ENCODE measurements at regions not wholly inside any gene's neighbourhood (a gene's known extent, or its start where the extent isn't known, plus 50 kb on each side); places are given as distances from the start of the nearest gene placed in this dataset.

DNA sequence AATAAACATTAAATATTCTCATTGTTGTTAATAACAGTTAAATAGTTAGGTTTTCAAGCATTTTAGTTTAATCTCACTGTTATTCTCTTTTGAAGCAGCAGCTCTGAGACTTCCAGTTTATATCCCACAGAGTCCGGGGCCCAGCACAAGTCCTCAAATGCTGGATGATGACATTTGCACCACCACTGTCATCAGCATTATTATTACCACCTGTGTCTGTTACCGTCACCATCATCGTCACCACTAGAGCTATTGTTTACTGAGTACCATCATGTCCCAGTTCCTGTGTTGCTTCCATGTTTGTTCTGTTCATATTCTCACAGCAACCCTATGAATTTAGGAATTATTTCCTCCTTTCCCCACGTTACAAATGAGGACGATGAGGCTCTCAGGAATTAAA lies 169.2 kb upstream of the NR3C1 start:
- Histone ChIP-seq H4K8ac (ENCODE audit: extremely low read depth, insufficient read depth, low read length) (no peak overlapping the region), H2AK5ac (ENCODE audit: low read depth, low read length) (no peak overlapping the region), H3K27ac (ENCODE audit: low read depth, low read length) (no peak overlapping the region), H4K5ac (ENCODE audit: insufficient read length, low read depth, low read length) (no peak overlapping the region), H2BK20ac (ENCODE audit: low read length) (no peak overlapping the region), H3K9me3 (ENCODE audit: insufficient read depth in 2 of 2, low read depth in 1 of 2, low read length in 1 of 2) (no peaks in the 10 kb centered on the region), H3K36me3 (ENCODE audit: control insufficient read depth in 2 of 4, insufficient read depth in 4 of 4, low read length in 3 of 4) (no peaks in the 10 kb centered on the region), H3K14ac (ENCODE audit: insufficient read length) (no peak overlapping the region), H2BK5ac (ENCODE audit: low read depth, low read length) (no peak overlapping the region), H3K9ac (replicated peaks in 1 of 4; ENCODE audit: extremely low read depth in 1 of 4, low read depth in 3 of 4, low read length in 3 of 4) (no peak overlapping the region), H3K79me1 (ENCODE audit: low read depth, low read length) (no peaks in the 10 kb centered on the region), H3K4me2 (ENCODE audit: insufficient read depth in 1 of 2, low read depth in 2 of 2, low read length in 2 of 2) (no peak overlapping the region), H3K56ac (replicated peaks; ENCODE audit: insufficient read length, low read depth, low read length) (no peak overlapping the region), H2BK15ac (ENCODE audit: low read length) (no peak overlapping the region), H3K23ac (ENCODE audit: insufficient read length) (no peak overlapping the region), H2AFZ (ENCODE audit: low read length) (no peak overlapping the region), H4K20me1 (replicated peaks in 1 of 2; ENCODE audit: control insufficient read depth in 1 of 2, insufficient read depth in 2 of 2, low read length in 2 of 2) (no peaks in the 10 kb centered on the region), H3K23me2 (ENCODE audit: low read depth, low read length) (no peaks in the 10 kb centered on the region), H3K4ac (replicated peaks; ENCODE audit: insufficient read length, low read depth, low read length) (no peak overlapping the region), H3K4me1 (replicated peaks in 1 of 4; ENCODE audit: control insufficient read depth in 3 of 4, insufficient read depth in 4 of 4, low read length in 3 of 4) (peaks cover 0 to 2% (median 0%) of the 10 kb centered on the region in 4 experiments; a peak in 1 of 7 replicates), H3K18ac (ENCODE audit: extremely low read depth, low read length) (no peak overlapping the region), H3K79me2 (ENCODE audit: control insufficient read depth in 1 of 2, insufficient read depth in 2 of 2, low read length in 2 of 2) (no peaks in the 10 kb centered on the region), H3K27me3 (replicated peaks in 1 of 4; ENCODE audit: control insufficient read depth in 3 of 4, extremely low read depth in 1 of 4, insufficient read depth in 3 of 4, low read length in 3 of 4) (no peaks in the 10 kb centered on the region), H2BK12ac (ENCODE audit: low read depth, low read length) (no peak overlapping the region), H3K4me3 (ENCODE audit: extremely low read depth in 1 of 4, insufficient read depth in 2 of 4, low read depth in 3 of 4, low read length in 4 of 4) (no peak overlapping the region), H4K91ac (replicated peaks; ENCODE audit: insufficient read length, low read length) (no peak overlapping the region), H2BK120ac (replicated peaks; ENCODE audit: low read depth, low read length) (no peak overlapping the region)
- DNase-seq (ENCODE audit: low read depth in 1 of 2, low spot score in 2 of 2) = no peak
- POLR2A ChIA-PET (ENCODE audit: partially characterized antibody) = no interaction called here
- CTCF ChIA-PET (ENCODE audit: partially characterized antibody) = interaction anchor here (0.8 to 1.1 kb wide), 2 partner anchors 36 to 57 kb away, joined by 3 read pairs; no protein-coding TSS in a partner anchor
- FAIRE-seq = no peak
- WGBS, 2 experiments (ENCODE audit: extremely low coverage in 1 of 2, insufficient coverage in 1 of 2, insufficient read length in 1 of 2, insufficient replicate concordance in 2 of 2, low coverage in 1 of 2, low lambda C conversion rate in 2 of 2, missing lambda C conversion rate in 1 of 2) = 71% methylated on average over 5 of the region's 5 CpGs; no CpG with 5 or more reads in 1 of the 2 experiments
- no peak for TF ChIP-seq CREB1 (IDR thresholded peaks at IDR 0.05)
